Activated CD4-positive, alpha-beta T cell treated with anti-CD3 and anti-CD28 coated beads, Interleukin-2, amount 10 ng/mL, durations not matched to agents 7 days and 5 days (primary cell): ENCODE measurements at regions not wholly inside any gene's neighbourhood (a gene's known extent, or its start where the extent isn't known, plus 50 kb on each side); places are given as distances from the start of the nearest gene placed in this dataset.

Source experiments
- CTCF ChIA-PET: fragments of 350-600 bp; sonication (Branson Sonifier 250); formaldehyde crosslinking; loops from one replicate; lab custom pipeline; 2021; ENCODE audit warnings: antibody characterized with exemption; lab: Charles Lee
- POLR2A ChIA-PET: fragments of 350-600 bp; sonication (Branson Sonifier 250); formaldehyde crosslinking; loops from one replicate; lab custom pipeline; 2021; ENCODE audit warnings: antibody characterized with exemption; lab: Charles Lee
- DNase-seq: peaks from one replicate; pipeline ENCODE4 v3.0.0-alpha.2; 2020
- H3K27ac Mint-ChIP-seq: one replicate; pipeline ENCODE4 v1.8.0; 2021; ENCODE audit warnings: mild to moderate bottlenecking, moderate library complexity, mixed read lengths
- H3K27me3 Mint-ChIP-seq: one replicate; pipeline ENCODE4 v1.8.0; 2021; ENCODE audit warnings: mixed read lengths
- H3K36me3 Mint-ChIP-seq: one replicate; pipeline ENCODE4 v1.8.0; 2021; ENCODE audit warnings: low read depth, mixed read lengths
- H3K4me1 Mint-ChIP-seq: one replicate; pipeline ENCODE4 v1.8.0; 2021; ENCODE audit warnings: mixed read lengths
- H3K4me3 Mint-ChIP-seq: one replicate; pipeline ENCODE4 v1.8.0; 2021; ENCODE audit warnings: mild to moderate bottlenecking, moderate library complexity, mixed read lengths
- H3K9me3 Mint-ChIP-seq: one replicate; pipeline ENCODE4 v1.8.0; 2021; ENCODE audit warnings: mixed read lengths

- no peak for DNase-seq
- H3K36me3 Mint-ChIP-seq = no peaks in the 10 kb centered on the region
- no peaks in the 10 kb centered on the region for H3K4me1 Mint-ChIP-seq
- no peak overlapping the region for H3K27ac Mint-ChIP-seq
- H3K4me3 Mint-ChIP-seq = no peak overlapping the region
- ChIA-PET POLR2A (no interaction called here), CTCF (no interaction called here)
- H3K27me3 Mint-ChIP-seq = no peaks in the 10 kb centered on the region
- no peaks in the 10 kb centered on the region for H3K9me3 Mint-ChIP-seq
Measured at GRCh38 chr4:138567696-138568095, 325.5 kb upstream of the SLC7A11 start.

DNA sequence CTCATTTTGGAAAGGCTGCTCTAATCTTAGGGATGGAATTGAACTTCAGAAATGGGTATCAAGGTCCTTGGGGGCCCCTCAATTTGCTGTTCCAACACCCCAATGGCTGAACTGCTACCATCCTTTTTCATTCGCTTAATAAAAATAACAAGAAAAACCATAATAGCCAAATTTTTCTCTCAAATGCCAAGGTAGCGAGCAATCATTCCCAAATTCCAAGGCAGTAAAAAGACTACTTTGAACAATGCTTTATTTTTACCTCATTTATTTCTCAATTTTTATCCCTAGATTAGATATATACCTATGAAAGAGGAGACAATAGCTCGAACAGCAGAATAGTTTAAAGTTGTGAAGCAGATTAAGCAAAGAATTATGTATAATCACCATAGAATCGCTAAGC lies 323.4 kb upstream of the SLC7A11 start:
- ChIA-PET CTCF (no interaction called here), POLR2A (no interaction called here)
- Mint-ChIP-seq H3K9me3 (no peaks in the 10 kb centered on the region), H3K4me3 (no peak overlapping the region), H3K27ac (no peak overlapping the region), H3K27me3 (no peaks in the 10 kb centered on the region), H3K36me3 (no peaks in the 10 kb centered on the region), H3K4me1 (no peaks in the 10 kb centered on the region)
- DNase-seq = no peak

- no peaks in the 10 kb centered on the region for H3K36me3 Mint-ChIP-seq
- H3K9me3 Mint-ChIP-seq = no peaks in the 10 kb centered on the region
- ChIA-PET POLR2A (no interaction called here), CTCF (interaction anchor here (0.7 kb wide), 1 partner anchor 309 kb away, joined by 4 read pairs; no protein-coding TSS in a partner anchor)
- H3K4me3 Mint-ChIP-seq = no peak overlapping the region
- H3K4me1 Mint-ChIP-seq = no peaks in the 10 kb centered on the region
- no peaks in the 10 kb centered on the region for H3K27me3 Mint-ChIP-seq
- no peak overlapping the region for H3K27ac Mint-ChIP-seq
- no peak for DNase-seq
Measured at GRCh38 chr4:138562544-138562991, 320.4 kb upstream of the SLC7A11 start.

- CTCF ChIA-PET = interaction anchor here (0.7 kb wide), 1 partner anchor 308 kb away, joined by 4 read pairs; no protein-coding TSS in a partner anchor
- Mint-ChIP-seq H3K9me3 (no peaks in the 10 kb centered on the region), H3K27me3 (no peaks in the 10 kb centered on the region), H3K4me3 (no peak overlapping the region), H3K27ac (no peak overlapping the region), H3K4me1 (no peaks in the 10 kb centered on the region), H3K36me3 (no peaks in the 10 kb centered on the region)
- POLR2A ChIA-PET = no interaction called here
- no peak for DNase-seq
Measured at GRCh38 chr4:138561906-138562305, 319.8 kb upstream of the SLC7A11 start.

DNA sequence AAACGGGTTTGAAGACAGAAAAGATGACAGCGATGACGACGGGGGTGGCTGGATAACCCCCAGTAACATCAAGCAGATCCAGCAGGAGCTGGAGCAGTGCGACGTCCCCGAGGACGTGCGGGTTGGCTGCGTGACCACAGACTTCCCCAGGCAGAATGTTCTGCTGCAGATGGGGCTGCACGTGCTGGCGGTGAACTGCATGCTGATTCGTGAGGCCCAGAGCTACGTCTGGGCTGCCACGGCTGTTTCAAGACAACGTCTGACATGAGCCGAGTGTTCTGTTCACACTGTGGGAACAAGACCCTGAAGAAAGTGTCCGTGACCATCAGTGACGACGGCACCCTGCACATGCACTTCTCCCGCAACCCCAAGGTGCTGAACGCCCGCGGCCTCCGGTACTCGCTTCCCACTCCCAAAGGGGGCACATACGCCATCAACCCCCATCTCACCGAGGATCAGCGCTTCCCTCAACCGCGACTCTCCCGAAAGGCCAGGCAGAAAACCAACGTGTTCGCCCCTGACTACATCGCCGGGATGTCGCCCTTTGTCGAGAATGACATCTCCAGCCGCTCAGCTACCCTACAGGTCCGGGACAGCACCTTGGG lies 319.2 kb upstream of the SLC7A11 start:
- Mint-ChIP-seq H3K36me3 (no peaks in the 10 kb centered on the region), H3K9me3 (no peaks in the 10 kb centered on the region), H3K4me1 (no peaks in the 10 kb centered on the region), H3K4me3 (no peak overlapping the region), H3K27me3 (no peaks in the 10 kb centered on the region), H3K27ac (no peak overlapping the region)
- no peak for DNase-seq
- POLR2A ChIA-PET = no interaction called here
- CTCF ChIA-PET = interaction anchor here (0.6 kb wide), 1 partner anchor 187 kb away, joined by 3 read pairs; no protein-coding TSS in a partner anchor

DNA sequence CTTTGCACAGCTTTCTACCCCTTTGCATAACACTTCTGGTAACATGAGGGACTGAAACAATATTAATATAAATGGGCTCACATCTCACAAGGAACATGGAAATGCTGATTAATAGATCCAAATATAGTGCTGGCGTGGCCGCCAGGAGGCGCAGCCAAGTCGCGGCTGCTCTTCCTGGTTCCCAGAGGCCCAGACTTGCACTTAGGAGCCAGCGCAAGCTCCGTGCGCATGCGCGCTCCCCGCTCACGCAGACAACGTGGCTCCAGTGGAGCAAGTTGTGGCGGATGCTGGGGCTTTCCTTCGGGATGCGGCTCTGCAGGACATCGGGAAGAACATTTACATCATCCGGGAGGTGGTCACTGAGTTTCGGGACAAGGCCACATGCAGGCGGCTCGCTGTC lies 318.3 kb upstream of the SLC7A11 start:
- H3K4me3 Mint-ChIP-seq = no peak overlapping the region
- no peaks in the 10 kb centered on the region for H3K27me3 Mint-ChIP-seq
- no peak for DNase-seq
- no peak overlapping the region for H3K27ac Mint-ChIP-seq
- POLR2A ChIA-PET = no interaction called here
- H3K4me1 Mint-ChIP-seq = no peaks in the 10 kb centered on the region
- no peaks in the 10 kb centered on the region for H3K36me3 Mint-ChIP-seq
- CTCF ChIA-PET = interaction anchor here (0.6 kb wide), 1 partner anchor 131 kb away, joined by 3 read pairs; no protein-coding TSS in a partner anchor
- H3K9me3 Mint-ChIP-seq = no peaks in the 10 kb centered on the region

- Mint-ChIP-seq H3K4me3 (no peak overlapping the region), H3K4me1 (no peaks in the 10 kb centered on the region), H3K36me3 (no peaks in the 10 kb centered on the region), H3K27ac (no peak overlapping the region), H3K27me3 (no peaks in the 10 kb centered on the region), H3K9me3 (no peaks in the 10 kb centered on the region)
- ChIA-PET POLR2A (no interaction called here), CTCF (no interaction called here)
- DNase-seq = no peak
Measured at GRCh38 chr4:138558886-138559285, 316.7 kb upstream of the SLC7A11 start.

DNA sequence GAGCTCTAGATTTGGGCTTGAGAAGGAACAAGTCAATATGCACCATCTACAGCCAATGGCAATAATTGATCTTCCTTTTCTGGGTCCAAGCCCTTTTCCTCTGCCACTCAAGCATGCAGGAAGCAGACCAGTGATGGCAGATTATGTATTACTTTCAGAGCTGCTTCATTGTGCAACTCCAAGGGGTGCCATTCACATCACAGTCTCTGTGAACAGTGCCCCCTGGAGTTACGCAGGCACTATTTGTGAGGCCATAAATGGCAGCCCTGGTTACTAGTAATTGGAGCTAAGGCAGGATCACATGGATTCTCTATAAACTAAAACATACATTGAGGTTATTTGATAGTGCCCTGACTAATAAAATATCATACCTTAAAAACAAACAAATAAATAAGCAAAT lies 313.4 kb upstream of the SLC7A11 start:
- H3K27ac Mint-ChIP-seq = no peak overlapping the region
- ChIA-PET CTCF (no interaction called here), POLR2A (no interaction called here)
- H3K4me1 Mint-ChIP-seq = no peaks in the 10 kb centered on the region
- DNase-seq = no peak
- no peaks in the 10 kb centered on the region for H3K27me3 Mint-ChIP-seq
- H3K36me3 Mint-ChIP-seq = no peaks in the 10 kb centered on the region
- H3K9me3 Mint-ChIP-seq = no peaks in the 10 kb centered on the region
- no peak overlapping the region for H3K4me3 Mint-ChIP-seq

- no peaks in the 10 kb centered on the region for H3K4me1 Mint-ChIP-seq
- H3K27ac Mint-ChIP-seq = no peak overlapping the region
- H3K4me3 Mint-ChIP-seq = no peak overlapping the region
- no peak for DNase-seq
- no peaks in the 10 kb centered on the region for H3K27me3 Mint-ChIP-seq
- H3K36me3 Mint-ChIP-seq = no peaks in the 10 kb centered on the region
- ChIA-PET POLR2A (no interaction called here), CTCF (no interaction called here)
- no peaks in the 10 kb centered on the region for H3K9me3 Mint-ChIP-seq
Measured at GRCh38 chr4:138555108-138555507, 313.0 kb upstream of the SLC7A11 start.

GRCh38 chr4:138553001-138553845 lies 311.1 kb upstream of the SLC7A11 start:
- Mint-ChIP-seq H3K27ac (no peak overlapping the region), H3K36me3 (no peaks in the 10 kb centered on the region), H3K9me3 (no peaks in the 10 kb centered on the region), H3K27me3 (no peaks in the 10 kb centered on the region), H3K4me3 (no peak overlapping the region), H3K4me1 (no peaks in the 10 kb centered on the region)
- POLR2A ChIA-PET = no interaction called here
- DNase-seq = no peak
- CTCF ChIA-PET = no interaction called here

GRCh38 chr4:138542191-138542776 lies 300.1 kb upstream of the SLC7A11 start:
- no peak for DNase-seq
- H3K36me3 Mint-ChIP-seq = no peaks in the 10 kb centered on the region
- no peaks in the 10 kb centered on the region for H3K27me3 Mint-ChIP-seq
- H3K4me3 Mint-ChIP-seq = no peak overlapping the region
- H3K9me3 Mint-ChIP-seq = peaks cover 5% of the 10 kb centered on the region
- H3K27ac Mint-ChIP-seq = no peak overlapping the region
- POLR2A ChIA-PET = no interaction called here
- CTCF ChIA-PET = no interaction called here
- no peaks in the 10 kb centered on the region for H3K4me1 Mint-ChIP-seq

- DNase-seq = no peak
- Mint-ChIP-seq H3K4me1 (no peaks in the 10 kb centered on the region), H3K27me3 (no peaks in the 10 kb centered on the region), H3K36me3 (no peaks in the 10 kb centered on the region), H3K9me3 (peaks cover 3% of the 10 kb centered on the region), H3K27ac (no peak overlapping the region), H3K4me3 (no peak overlapping the region)
- ChIA-PET CTCF (no interaction called here), POLR2A (no interaction called here)
Measured at GRCh38 chr4:138540056-138540800, 298.1 kb upstream of the SLC7A11 start.

GRCh38 chr4:138538743-138539142 lies 296.6 kb upstream of the SLC7A11 start:
- POLR2A ChIA-PET = no interaction called here
- no peaks in the 10 kb centered on the region for H3K27me3 Mint-ChIP-seq
- CTCF ChIA-PET = no interaction called here
- no peak overlapping the region for H3K4me3 Mint-ChIP-seq
- no peak for DNase-seq
- H3K36me3 Mint-ChIP-seq = no peaks in the 10 kb centered on the region
- H3K9me3 Mint-ChIP-seq = no peaks in the 10 kb centered on the region
- no peak overlapping the region for H3K27ac Mint-ChIP-seq
- H3K4me1 Mint-ChIP-seq = no peaks in the 10 kb centered on the region
